ENCODE measurements at regions not wholly inside any gene's neighbourhood (a gene's known extent, or its start where the extent isn't known, plus 50 kb on each side); places are given as distances from the start of the nearest gene placed in this dataset.

DNA sequence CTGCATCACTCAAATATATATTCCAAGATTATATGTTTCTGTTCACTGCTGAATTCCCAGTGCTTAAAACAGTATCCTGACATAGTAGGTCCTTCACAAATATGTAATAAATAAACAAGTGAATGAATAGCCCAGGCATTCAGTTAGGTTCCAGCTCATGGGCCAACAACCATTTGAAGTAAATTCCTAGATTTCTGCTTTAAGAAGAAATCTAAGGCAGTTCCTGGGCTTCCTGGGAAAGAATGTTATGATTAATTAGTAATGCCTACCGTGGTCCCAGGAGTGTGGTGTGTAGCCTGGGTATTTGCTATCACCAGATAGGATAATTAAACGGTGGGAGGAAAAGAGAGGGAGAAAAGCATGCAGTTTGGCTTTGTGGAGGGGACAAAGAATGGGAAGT, 576.8 kb downstream of the SOX6 start:
- DNase-seq: no peak

DNA sequence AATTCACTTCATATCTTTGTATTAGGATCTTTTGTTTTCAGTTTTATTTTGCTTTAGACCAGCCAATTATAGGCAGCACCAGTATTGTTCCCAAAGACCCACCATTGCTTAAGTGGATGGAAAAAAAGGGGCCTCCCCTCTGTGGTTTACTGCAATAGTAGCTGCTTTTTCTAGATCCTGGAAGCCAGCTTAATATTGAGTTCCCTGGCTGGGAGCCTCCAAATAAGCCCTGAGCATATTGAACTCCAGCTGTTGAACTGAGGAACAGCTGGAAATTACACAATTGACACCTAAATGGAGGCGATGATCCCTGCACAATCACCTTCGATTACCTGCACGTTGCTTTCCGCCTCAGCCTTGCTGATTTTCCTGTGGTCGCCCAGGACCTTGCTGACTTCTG, 576.0 kb downstream of the SOX6 start:
- DNase-seq: no peak

GRCh38 chr11:15780837-15781236, 575.5 kb downstream of the SOX6 start:
- DNase-seq: no peak

DNA sequence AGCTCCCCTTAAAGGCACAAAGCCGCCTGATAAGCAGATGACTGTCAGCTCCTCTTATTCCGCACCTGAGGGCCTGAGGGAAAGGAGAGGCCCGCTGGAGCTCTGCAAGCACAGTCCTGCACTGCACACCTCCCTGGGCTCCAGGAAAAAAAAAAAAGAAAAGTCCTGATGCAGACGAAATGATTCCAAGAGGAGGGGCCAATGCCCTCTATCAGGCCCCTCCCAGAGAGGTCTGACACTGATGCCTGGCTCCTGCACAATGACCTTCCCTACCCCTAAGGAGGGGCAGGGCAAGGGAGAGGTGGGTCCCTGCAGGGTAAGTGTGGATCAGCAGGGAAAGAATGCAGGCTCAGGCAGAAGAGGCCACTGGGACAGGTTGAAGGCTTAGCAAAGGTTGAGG, 572.7 kb downstream of the SOX6 start:
- no peak for DNase-seq

GRCh38 chr11:15793043-15793996, 563.0 kb downstream of the SOX6 start:
- no peak for DNase-seq

DNA sequence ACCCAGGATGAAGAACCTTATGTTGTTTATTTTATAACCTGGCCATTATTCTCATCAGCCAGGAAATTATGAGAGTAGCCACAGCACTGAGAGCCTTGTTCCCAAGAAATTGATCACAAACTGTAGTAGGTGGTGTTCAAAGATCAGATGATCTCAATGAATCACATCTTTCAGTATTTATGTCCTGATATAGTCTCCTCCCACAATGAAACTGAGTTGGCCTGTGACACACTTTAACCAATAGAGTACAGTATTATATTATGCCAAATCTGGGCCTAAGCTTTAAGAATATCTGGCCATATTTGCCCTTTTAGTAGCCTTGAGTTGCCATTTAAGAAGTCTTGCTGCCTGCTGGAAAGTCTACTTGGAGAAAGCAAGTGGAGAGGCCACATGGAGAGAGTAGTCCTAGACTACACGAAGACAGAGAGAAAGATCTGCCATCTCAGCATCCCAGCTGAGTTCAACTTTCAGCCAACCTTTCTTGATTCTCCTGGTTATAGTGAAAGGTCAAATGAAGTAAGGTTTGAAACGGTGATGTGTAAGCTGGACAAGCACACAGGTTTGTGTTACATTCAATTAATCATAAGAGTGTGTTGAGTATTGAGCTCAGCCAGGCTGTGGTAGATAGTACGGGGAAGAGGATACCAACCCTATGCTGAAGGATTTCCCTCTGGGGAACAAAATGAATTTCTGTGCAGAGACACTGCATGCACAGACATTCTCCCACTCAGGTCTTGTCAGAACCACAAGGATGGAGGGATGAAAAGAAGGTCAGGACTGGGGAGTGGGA, 561.8 kb downstream of the SOX6 start:
- no peak for DNase-seq

GRCh38 chr11:15795378-15795777, 561.0 kb downstream of the SOX6 start:
- no peak for DNase-seq

DNA sequence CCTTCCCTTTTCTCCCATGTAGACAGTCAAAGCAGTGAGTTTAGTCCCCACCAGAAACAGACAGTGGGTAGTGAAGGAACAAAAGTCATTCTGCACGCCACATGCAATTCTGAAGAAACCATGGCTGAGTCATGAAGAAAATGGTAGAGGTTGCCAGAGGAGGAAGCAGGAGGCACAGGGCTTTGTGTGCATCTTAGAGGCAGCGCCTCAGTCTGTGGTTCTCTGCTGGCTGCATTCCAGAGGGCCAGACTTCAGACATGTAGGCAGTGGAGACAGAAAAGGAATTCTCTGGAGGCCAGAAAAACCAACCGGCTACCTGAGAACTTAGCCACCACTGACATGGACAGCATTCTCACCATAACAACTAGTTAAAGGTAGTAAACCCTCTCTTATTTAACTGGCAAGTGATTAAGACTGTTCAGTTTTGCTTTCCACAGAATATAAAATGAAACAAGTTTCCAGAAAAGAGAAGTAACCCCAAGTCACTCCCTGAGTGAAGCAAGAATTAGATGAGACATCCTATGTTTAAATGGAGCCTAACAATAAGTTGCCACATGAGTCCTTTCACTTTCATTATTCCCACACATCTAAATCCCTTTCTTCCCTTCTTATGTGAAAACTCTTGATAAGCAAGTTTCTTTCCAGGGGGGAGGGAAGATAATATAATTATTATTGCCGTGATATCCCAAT, 556.1 kb downstream of the SOX6 start:
- DNase-seq: no peak

DNA sequence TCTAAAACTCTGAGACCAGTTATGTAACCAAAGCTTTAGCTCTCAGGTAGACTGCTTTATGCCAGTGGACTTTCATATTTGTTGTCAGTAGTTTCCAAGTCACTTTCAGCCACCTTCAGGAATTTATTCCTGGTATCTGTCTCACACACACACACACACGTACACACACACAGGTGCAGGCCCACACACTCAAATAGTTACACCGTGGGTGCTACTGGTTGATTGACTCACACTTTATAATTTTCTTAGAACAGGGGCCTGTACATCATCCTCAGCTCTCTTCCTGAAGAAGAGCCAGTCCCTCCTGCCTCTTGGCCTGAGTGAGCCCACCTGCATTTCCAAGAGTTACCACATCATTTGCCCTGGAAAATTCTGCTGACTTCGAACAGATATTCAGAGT, 555.2 kb downstream of the SOX6 start:
- DNase-seq: no peak

- no peak for DNase-seq
Measured at GRCh38 chr11:15801616-15802015, 554.7 kb downstream of the SOX6 start.

GRCh38 chr11:15805726-15806125, 550.6 kb downstream of the SOX6 start:
- no peak for DNase-seq

GRCh38 chr11:15806217-15806616, 550.1 kb downstream of the SOX6 start:
- DNase-seq: no peak

DNA sequence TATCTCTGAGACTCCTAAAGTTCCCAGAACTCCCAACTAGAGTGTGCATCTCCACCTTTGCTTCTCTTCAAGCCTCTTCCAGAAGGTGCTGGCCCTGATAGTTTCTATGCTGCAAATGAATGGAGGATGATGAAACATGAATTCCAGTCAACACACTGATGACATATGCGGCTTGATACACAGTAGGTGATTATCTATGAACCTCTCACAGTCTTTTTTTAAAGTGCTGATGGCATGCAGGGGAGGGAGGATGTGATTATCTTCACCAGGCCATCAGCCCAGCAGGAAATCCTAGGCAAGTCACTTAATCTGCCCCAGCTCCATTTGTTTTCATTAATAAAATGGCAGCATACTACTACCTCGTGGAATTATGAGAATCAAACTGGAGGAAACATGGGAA, 548.5 kb downstream of the SOX6 start:
- DNase-seq: no peak

GRCh38 chr11:15810082-15810481, 546.3 kb downstream of the SOX6 start:
- DNase-seq: no peak

- DNase-seq: no peak
Measured at GRCh38 chr11:15810525-15810924, 545.8 kb downstream of the SOX6 start.

GRCh38 chr11:15815246-15816195, 540.8 kb downstream of the SOX6 start:
- no peak for DNase-seq

DNA sequence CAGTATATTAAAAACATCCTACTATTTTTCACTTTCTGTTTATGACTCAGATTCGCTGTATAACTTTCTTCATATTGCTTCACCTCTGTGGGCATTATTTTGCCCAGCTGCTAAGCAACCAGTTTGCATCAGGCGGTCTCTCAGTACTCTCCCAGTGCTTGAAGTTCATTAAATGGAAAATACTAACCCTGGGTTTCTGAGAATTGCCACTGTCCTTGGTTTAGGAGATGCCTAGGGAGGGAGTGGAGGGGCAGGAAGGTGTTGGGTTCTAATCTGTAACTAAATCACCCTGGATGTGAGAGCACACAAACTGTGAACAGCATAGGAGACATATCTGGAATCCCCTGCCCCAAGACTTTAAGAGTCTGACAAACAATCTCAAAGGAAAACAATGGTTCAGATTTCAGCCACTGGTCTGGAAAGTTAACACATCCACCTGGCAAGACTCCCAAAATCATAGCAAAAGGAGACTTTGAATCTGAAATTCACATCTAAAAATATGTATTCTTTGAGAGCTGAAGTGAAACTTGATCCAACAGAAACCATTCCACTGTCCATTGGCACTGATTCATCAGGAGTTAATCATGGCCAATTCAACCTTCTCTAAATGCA, 540.0 kb downstream of the SOX6 start:
- no peak for DNase-seq

DNA sequence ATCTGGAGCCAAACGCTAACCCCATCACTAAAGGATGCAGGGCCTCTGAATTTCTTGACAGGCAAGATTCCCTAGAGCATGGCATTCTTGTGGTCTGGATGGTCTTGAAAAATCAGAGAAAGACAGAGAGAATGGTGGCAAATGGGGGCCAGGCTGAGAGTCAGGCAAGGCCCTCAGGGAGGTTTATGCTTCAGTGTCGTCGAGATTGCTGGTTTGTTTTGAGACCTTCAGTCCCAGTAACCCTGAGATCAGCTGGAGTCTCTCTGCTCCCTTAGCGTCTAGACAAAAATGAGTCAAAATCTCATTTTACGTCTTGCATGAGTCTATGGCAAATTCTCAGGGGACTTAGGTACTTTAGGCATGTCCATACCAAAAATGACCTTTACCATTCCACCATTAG, 539.3 kb downstream of the SOX6 start:
- DNase-seq: no peak

DNA sequence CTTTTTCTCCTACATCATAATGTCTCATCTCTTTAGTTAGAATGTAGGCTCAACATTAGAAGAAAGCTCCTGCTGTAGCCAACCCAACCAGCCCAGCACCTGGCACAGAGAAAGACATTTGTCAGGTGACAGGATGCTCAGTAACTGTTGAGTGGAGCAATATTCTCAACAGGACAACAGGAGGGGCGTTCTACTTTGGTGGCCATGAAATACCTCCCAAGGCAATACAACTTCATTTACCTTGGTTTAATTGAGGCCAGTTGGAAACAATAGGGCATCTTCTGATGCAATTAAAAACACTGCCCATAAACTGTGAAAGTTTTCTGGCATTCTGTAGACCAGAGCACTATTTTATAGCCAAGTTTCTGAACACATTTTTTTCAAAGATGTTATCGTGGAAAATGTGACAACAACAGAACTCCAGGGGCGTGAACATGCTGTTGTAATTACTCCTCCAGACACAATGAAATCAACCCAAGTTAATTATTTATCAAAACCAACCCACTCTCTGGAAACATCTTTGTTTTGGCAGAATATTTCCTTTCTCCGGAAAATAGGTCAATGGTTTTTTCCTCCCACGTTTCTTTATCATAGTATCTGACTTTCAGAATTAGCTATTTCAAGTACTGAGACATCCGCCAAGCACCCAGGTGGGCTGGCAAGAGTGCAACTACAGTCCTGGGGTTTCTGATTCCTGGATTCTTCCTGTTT, 538.1 kb downstream of the SOX6 start:
- no peak for DNase-seq

- DNase-seq: peak in 1 of 2 experiments; percentile 21
Measured at GRCh38 chr11:15819679-15820286, 536.6 kb downstream of the SOX6 start.

- no peak for DNase-seq
Measured at GRCh38 chr11:15821451-15821850, 534.9 kb downstream of the SOX6 start.
